Hematopoietic multipotent progenitor cell (in vitro differentiated cells): ENCODE measurements at regions not wholly inside any gene's neighbourhood (a gene's known extent, or its start where the extent isn't known, plus 50 kb on each side); places are given as distances from the start of the nearest gene placed in this dataset.
"Not testable (repeated sequence)": the region's sequence is repeated elsewhere in the genome, so short reads cannot be mapped to it uniquely, and the experiment has no call there.

Experiments
- DNase-seq, 3 donors: peaks; one replicate each; pipeline ENCODE4 v3.0.0-alpha.2; 2011 to 2015; ENCODE audit warnings: low read depth in 2 of 3, low spot score in 2 of 3

DNA sequence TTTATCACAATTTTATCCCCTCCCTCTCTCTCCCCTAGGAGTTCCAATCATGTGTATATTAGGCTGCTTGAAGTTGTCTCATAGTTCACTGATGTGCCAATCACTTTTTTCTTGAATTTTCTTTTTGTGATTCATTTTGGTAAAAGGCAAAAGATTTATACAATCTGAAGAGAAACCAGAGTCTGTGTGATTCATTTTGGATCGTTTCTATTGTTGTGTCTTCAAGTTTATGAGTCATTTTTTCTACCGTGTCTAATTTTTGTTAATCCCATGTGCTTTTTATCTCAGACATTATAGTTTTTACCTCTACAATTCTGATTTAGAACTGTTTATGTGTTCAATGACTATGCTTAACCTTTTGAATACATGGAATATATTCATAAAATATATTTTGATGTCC, 483.9 kb upstream of the AUTS2 start:
- DNase-seq = no peak

GRCh38 chr7:69115788-69116187, 482.5 kb upstream of the AUTS2 start:
- no peak for DNase-seq

- DNase-seq = not testable (repeated sequence)
Measured at GRCh38 chr7:69116196-69116595, 482.1 kb upstream of the AUTS2 start.

DNA sequence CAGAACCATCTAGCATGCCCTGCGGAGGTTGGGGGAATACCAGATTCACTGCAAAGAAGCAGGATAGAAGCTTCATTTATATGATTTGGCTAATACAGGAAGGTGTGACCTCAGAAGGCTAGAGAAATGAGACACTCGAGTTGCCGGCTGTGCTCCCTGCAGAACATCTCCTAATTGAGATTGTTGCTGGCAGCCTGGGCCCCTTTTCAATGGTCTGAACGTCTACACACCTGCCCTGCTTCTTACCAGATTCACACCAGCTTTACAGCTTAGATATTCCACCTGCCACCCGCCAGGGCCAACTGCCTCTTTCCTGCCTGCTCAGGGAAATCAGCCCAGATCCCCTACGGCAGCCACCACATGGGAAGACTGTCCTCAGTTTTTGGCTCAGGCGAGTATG, 475.3 kb upstream of the AUTS2 start:
- no peak for DNase-seq

DNA sequence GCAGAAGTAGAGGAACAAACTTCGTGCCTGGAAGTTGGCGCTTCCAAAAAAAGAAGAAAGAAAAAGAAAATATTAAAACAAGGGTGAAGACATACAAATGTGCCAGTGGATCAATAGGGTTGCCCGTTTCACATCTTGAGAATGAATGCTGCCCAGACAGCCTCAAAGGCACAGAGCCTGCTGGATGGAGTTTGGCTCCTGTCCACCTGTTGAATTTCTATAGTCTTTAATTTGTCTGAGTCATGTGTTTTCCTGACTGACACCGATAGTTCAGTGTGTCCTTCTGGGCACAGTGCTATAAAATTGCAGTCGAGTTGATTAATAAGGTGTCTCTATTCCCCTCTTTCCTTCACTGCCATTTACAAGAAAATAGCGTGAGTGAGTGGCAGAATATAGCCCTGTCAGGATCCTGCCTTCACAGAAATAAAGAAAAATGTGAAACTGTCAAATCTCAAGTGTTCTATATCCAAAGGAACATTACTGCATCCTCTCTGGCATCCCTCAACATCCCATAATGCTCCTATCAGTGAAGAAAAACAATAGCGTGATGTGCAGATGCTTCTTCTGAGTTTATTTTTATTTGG, 471.3 kb upstream of the AUTS2 start:
- no peak for DNase-seq

DNA sequence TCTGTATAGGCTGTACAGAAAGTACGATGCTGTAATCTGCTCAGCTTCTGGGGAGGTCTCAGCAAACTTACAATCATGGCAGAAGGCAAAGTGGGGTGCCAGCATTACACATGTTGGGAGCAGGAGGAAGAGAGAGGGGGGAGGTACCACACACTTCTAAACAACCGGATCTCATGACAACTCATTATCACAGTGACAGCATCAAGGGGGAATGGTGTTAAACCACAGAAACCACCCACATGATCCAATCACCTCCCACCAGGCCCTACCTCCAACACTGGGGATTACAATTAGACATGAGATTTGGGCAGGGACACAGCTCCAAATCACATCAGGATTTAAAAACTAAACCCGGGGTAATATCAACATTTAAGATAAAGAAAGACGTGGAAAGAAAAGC, 468.8 kb upstream of the AUTS2 start:
- DNase-seq = no peak

DNA sequence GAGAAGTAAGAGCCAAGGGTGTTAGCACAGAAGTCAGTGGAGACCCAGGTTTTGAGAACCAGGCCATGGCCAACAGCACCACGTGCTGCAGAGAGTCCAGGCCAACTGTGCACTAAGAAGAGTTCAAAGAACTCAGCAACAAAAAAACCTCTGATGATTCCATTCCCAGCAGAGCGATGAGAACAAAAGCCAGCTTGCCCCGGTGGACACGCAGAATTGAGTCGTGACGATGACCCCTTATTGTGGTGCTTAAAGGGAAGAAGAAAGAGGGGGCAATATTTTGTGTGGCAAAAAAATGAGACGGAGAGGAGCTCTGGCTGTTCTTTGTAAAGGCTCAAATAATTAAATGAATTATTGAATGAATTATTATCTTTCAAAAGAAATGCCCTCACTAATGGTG, 468.3 kb upstream of the AUTS2 start:
- no peak for DNase-seq

GRCh38 chr7:69130396-69130795, 467.9 kb upstream of the AUTS2 start:
- no peak for DNase-seq

DNA sequence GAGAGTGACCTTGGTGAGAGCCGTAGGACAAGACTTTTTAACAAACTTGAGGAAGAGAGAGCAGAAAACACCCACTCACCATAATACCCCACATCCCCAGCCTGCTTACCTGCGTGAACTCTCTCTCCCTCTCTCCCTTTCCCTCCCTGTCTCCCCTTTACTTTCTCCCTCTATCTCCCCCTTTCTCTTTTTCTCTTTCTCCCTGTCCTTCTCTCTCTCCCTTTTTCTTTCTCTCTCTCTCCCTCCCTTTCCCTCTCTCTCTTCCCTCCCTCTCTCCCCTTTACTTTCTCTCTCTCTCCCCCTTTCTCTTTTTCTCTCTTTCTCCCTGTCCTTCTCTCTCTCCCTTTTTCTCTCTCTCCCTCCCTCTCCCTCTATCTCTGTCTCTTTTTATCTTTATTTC, 464.0 kb upstream of the AUTS2 start:
- DNase-seq = no peak

GRCh38 chr7:69147631-69148030, 450.6 kb upstream of the AUTS2 start:
- DNase-seq = no peak

DNA sequence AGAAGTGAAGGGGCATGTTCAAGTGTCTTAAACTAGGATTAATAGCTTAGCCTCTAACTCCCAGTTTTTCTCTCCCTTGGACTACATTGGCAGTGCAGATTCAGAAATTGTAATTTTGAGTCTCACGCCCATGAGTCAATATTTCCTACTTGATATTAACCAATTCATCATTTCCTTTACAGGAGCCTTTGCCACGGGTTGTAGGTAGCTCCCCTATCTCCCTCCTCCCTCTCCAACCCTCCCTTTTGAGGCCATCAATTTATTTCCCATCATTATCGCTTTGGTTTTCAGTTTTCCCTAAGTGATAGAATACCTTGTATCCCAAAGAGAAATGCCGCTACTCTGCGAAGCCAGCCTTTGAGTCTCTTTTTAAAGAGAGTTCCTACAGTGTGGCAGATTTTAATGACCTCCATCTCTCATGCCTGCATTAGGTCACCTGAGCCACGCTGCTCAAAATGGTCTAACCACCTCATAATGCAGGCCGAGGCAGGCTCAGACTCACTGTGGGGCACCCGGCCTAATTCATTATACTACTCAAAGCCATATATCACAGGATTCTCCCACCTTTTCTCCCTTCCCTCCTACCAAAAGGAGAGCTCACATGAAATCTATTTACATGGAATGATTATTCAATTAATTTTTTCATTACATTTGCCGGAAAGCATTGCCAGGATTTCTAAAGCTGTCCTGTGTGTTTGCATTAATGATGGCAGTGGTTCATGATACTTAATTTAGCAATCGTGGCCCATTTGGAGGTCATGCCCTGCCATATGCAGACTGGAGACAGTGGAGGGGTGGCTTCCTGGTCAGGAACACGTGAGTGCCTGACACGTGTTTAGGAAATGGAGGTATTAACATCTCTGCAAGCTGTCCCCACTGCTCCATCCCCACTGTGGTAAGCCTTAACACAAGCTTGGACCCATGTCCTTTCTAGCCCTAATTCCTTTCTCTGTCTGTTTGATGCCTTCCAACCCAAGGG, 448.2 kb upstream of the AUTS2 start:
- no peak for DNase-seq

DNA sequence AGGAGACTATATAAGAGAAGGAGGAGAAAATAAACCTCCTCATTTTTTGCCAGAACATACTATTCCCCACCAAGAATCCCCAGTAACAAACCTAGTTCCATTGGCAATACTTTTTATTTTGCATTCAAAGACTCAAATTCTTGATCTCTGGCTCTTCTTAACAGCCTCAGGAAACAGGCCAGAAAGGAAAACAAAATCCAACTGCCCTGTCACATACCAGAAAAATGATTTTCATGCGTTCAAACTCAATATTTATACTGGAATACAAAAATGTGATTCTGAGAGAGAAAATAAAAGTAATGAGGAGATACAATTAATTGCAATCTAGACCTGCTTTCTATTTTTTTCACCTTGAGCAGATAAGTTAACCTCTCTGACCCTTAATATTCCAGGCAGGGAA, 435.9 kb upstream of the AUTS2 start:
- no peak for DNase-seq

DNA sequence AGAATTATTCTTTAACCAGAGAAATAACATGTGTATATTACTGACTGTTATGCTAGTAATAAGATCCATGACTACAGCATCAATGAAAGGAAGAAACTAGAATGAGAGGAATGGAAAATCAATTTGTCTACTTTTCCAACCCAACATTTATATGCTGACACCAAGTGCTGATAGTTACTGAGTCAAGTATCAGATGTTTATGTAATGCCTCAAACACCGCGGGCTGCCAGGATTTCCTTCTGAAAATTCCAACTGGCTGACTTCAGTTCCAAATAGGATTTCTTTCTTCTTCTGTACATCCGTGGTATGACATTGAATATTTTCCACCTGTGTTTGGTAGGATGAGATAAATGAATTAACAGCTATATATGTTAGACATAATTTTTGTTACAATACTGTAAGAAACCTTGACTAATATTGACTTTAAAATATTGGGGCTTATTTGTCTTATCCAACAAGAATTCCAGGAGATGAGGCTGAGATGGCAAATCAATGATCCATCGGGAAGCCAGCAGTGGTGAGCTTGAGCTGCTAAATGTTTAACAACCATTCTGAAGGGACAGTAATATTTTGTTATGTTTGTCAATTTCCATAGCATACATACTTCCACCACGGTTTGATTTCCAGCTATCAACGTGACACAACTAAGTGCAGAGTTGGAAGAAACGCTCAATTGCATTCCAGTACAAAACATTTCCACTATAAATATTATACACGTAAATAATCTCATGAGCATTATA, 435.2 kb upstream of the AUTS2 start:
- no peak for DNase-seq

- DNase-seq = no peak
Measured at GRCh38 chr7:69166979-69167516, 431.2 kb upstream of the AUTS2 start.

DNA sequence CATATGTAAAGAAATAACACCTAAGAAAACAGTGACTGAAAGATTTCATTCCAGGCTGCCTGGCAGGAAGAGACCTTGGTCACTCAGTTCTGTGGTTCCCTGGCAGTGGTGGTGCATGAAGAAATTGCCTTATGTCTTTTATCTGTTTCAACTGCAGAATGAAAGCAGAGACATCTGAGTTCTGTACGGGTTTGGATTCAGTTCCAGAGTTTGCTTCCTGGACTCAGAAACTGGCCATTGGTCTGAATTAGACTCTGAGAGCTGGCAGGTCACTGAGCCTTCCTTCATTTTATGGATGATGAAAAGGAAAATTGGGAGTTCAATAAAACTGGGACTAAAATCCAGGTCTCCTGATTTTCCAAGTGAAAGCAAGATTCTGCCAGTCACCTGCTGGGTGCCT, 428.9 kb upstream of the AUTS2 start:
- no peak for DNase-seq

- no peak for DNase-seq
Measured at GRCh38 chr7:69172357-69173077, 425.8 kb upstream of the AUTS2 start.

DNA sequence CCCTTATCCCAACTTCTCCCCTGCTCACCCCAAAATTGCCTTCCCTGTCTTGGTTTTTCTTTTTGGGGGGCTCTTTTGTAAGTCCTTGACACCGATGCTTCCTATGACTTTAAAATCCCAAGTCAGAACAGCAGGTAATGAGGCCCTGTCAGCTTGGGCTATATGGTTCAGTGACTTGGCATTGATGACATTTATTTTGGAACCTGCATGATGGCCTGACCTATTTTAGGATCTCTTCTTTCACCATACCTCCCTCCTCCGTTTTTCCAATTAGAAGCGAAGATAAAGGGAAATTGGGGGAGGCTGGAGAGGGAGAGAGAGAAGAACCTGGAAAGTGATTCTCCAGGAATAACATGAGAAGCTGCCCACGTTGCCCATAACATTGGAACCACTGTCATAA, 424.9 kb upstream of the AUTS2 start:
- no peak for DNase-seq

DNA sequence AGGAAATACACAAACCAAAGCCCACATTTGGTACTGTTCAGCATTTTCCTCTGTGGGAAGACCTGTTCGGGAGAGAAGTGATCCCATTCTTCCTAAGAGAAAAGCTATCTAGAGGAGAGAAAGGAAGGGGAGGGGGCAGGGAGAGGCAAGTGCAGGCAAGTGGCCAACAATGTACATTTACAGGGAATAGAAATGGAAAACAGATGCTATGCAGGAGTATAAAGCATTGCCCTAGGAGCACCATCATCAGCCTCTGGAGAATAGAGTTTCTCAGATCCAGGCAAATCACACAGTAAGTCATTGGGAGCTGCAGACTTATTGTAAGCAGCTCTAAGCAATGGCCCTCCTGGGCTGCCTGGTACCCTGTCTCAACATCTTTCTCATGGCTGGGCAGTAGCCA, 424.4 kb upstream of the AUTS2 start:
- no peak for DNase-seq

DNA sequence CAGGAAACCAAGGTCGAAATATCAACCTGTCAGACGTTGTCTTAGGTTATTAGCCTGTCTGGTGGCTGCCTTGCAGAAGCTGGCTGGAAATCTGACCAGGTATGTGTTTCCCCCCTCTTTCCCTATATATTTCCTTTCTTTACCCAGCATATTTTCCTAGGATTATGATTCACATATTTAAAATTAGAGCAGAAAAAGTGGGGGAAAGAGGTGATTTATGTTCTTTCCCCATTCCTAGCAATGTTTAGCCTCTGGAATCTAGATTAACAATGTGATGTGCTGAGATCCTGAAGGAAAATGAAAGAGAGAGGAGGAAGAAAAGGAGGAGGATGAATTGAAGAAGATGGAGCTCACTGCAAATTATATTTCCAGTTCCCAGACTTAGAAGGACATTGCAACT, 421.4 kb upstream of the AUTS2 start:
- no peak for DNase-seq

DNA sequence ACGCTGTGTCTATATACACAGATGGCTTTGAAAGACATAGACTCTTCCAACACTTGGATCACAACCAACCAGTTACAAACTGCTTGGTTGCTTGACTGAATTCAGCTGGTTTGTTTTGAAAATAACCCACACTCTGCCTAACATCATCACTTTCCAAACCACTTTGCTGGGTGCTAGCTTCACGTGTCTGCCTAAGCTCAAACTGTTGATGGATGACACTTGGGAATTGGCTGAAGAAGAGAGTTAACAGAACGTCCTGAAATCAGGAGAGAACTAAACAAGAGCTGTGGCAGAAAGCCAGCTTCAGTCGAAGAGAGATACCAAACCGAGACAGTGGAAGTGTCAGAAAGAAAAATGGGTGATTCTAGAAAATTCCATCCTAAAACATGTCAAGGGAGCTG, 420.8 kb upstream of the AUTS2 start:
- DNase-seq = no peak
